HepG2 (cell line): ENCODE measurements at regions not wholly inside any gene's neighbourhood (a gene's known extent, or its start where the extent isn't known, plus 50 kb on each side); places are given as distances from the start of the nearest gene placed in this dataset.

Source experiments
- FIP1L1 ChIP-seq: fragments of 200-400 bp; formaldehyde crosslinking; IDR thresholded peaks from 2 replicates; pipeline ENCODE4 v1.6.1; 2018; ENCODE audit warnings: low read depth, mild to moderate bottlenecking, low read length, moderate library complexity, borderline replicate concordance; ENCODE audit not compliant: insufficient read depth
- GABPB1 ChIP-seq: IDR thresholded peaks from 2 replicates; pipeline ENCODE4 v1.6.1; 2016; ENCODE audit warnings: mild to moderate bottlenecking, missing genetic modification reagents, moderate library complexity, missing compliant biosample characterization
- GTF2F1 ChIP-seq: fragments of 150-350 bp; IDR thresholded peaks from 2 replicates; pipeline ENCODE4 v1.6.1; 2014; ENCODE audit warnings: low read length
- NFE2L2 ChIP-seq: fragments of 150-350 bp; IDR thresholded peaks from 2 replicates; pipeline ENCODE4 v1.6.1; 2014; ENCODE audit warnings: low read length
- PHF8 ChIP-seq: sonication (generic); formaldehyde crosslinking; IDR thresholded peaks from 2 replicates; pipeline ENCODE4 v1.5.0; 2020; ENCODE audit warnings: missing genetic modification reagents
- ZFP41 ChIP-seq: sonication (generic); formaldehyde crosslinking; IDR thresholded peaks from 2 replicates; pipeline ENCODE4 v1.4.0; 2020; ENCODE audit warnings: mild to moderate bottlenecking, missing genetic modification reagents, borderline replicate concordance
- TF ChIP-seq, protein P1 (sequence below): sonication (generic); formaldehyde crosslinking; IDR thresholded peaks from 2 replicates; pipeline ENCODE4 v1.5.0; 2020; ENCODE audit warnings: mild to moderate bottlenecking, missing genetic modification reagents, moderate library complexity

DNA sequence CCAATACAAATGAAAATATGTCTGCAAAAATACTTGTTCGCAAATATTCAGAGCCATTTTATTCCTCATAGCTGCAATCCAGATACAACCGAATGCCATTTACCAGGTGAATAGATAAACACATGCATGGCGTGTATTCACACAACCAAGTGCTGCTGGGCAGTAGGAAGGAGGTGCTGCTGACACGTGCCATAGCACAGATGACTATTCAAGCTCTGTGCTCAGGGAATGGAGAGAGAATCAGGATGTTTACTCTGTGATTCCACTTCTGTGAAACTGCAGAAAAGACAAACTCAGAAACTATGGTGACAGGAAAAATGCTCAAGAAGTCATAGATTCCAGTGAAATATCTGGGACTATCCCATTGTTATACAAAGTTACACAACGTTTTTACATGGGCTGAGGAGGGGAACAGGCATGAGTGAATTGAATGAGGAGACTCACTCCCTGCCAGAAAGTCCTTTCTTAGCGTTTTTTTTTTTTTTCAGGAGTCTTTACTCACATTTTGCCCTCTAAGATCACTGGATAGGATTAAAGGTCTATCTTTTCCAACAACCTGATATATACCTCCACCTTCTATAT is 152.9 kb upstream of the NDN start:
- TF ChIP-seq NFE2L2 (no peak), PHF8 (CRISPR knock-in tag) (no peak), GTF2F1 (no peak), GABPB1 (no peak), FIP1L1 (no peak), ZFP41 (no peak)
- TF ChIP-seq, protein P1, sequence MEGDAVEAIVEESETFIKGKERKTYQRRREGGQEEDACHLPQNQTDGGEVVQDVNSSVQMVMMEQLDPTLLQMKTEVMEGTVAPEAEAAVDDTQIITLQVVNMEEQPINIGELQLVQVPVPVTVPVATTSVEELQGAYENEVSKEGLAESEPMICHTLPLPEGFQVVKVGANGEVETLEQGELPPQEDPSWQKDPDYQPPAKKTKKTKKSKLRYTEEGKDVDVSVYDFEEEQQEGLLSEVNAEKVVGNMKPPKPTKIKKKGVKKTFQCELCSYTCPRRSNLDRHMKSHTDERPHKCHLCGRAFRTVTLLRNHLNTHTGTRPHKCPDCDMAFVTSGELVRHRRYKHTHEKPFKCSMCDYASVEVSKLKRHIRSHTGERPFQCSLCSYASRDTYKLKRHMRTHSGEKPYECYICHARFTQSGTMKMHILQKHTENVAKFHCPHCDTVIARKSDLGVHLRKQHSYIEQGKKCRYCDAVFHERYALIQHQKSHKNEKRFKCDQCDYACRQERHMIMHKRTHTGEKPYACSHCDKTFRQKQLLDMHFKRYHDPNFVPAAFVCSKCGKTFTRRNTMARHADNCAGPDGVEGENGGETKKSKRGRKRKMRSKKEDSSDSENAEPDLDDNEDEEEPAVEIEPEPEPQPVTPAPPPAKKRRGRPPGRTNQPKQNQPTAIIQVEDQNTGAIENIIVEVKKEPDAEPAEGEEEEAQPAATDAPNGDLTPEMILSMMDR (CRISPR knock-in tag) = no peak
